ENCODE measurements at regions not wholly inside any gene's neighbourhood (a gene's known extent, or its start where the extent isn't known, plus 50 kb on each side); places are given as distances from the start of the nearest gene placed in this dataset.

- TF ChIP-seq CTCF (IDR thresholded peaks at IDR 0.05) (no peak), POLR2AphosphoS5 (IDR thresholded peaks at IDR 0.05; ENCODE audit: low read depth, low read length) (no peak)
Observed at GRCh38 chr1:59115865-59116264, 181.0 kb upstream of the FGGY start.
